ENCODE measurements at regions not wholly inside any gene's neighbourhood (a gene's known extent, or its start where the extent isn't known, plus 50 kb on each side); places are given as distances from the start of the nearest gene placed in this dataset.

GRCh38 chr7:17123020-17123419 is 175.4 kb upstream of the AHR start:
- no peak overlapping the region; the same call in 1 of the 2 replicates for H2AFZ ChIP-seq (ENCODE audit: control insufficient read depth, low read depth, low read length)
- ATAC-seq (peak; percentile 65), FAIRE-seq (peak; percentile 91), DNase-seq (ENCODE audit: low read depth, low spot score) (peak; percentile 34)
- H3K4me1 ChIP-seq (ENCODE audit: control insufficient read depth, insufficient read depth, low read length) = peaks cover 28% of the 10 kb centered on the region
- 1% methylated on average over 4 of the region's 4 CpGs for WGBS (ENCODE audit: insufficient coverage, insufficient replicate concordance, low lambda C conversion rate, missing lambda C conversion rate)
- H3K9me3 ChIP-seq (replicated peaks; ENCODE audit: control insufficient read depth, insufficient read depth, low read length) = no peaks in the 10 kb centered on the region
- RAD21 ChIA-PET (ENCODE audit: unreplicated experiment) = interaction anchor here (1.0 kb wide), 1 partner anchor 36 kb away, joined by 5 read pairs; no protein-coding TSS in a partner anchor
- H3K4me3 ChIP-seq = no peak overlapping the region
- CTCF ChIA-PET = interaction anchor here (0.7 kb wide), 1 partner anchor 211 kb away, joined by 3 read pairs; no protein-coding TSS in a partner anchor
- peak overlapping the region; percentile 51; the same call in 1 of the 2 replicates for H3K27ac ChIP-seq (ENCODE audit: control insufficient read depth, insufficient read depth)
- H3K36me3 ChIP-seq (ENCODE audit: control insufficient read depth in 2 of 2, insufficient read depth in 2 of 2, low read length in 1 of 2) = no peaks in the 10 kb centered on the region
- peak overlapping the region; percentile 76 for H3K4me2 ChIP-seq (ENCODE audit: control insufficient read depth, insufficient read depth)
- in situ Hi-C loops (cut with MboI) = no loop called here
- H4K20me1 ChIP-seq (ENCODE audit: control insufficient read depth, insufficient read depth) = no peaks in the 10 kb centered on the region
- BruUV-seq (replicated peaks) = no TSS peak
- SMC1A ChIA-PET (ENCODE audit: uncharacterized antibody, unreplicated experiment) = interaction anchor here (0.6 to 4.8 kb wide), 2 partner anchors 29 to 213 kb away, joined by 3 to 21 read pairs; no protein-coding TSS in a partner anchor
- H3K27me3 ChIP-seq (replicated peaks in 1 of 2; ENCODE audit: control insufficient read depth in 2 of 2, insufficient read depth in 2 of 2, low read length in 1 of 2) = no peaks in the 10 kb centered on the region; a peak in 1 of 4 replicates
- POLR2A ChIA-PET = no interaction called here
- intact Hi-C loops (cut with micrococcal nuclease; ENCODE audit: unreplicated experiment) = no loop called here
- no peak overlapping the region for H3K9ac ChIP-seq (ENCODE audit: control insufficient read depth, insufficient read depth, low read length)
- H3K79me2 ChIP-seq (ENCODE audit: control insufficient read depth, insufficient read depth, low read length) = no peaks in the 10 kb centered on the region
- TF ChIP-seq IKZF1 (conservative IDR thresholded peaks at IDR 0.05) (peak; percentile 76), TCF7 (IDR thresholded peaks at IDR 0.05; ENCODE audit: borderline replicate concordance) (peak; percentile 45; the same call in 1 of the 2 replicates), SMC3 (IDR thresholded peaks at IDR 0.05; ENCODE audit: borderline replicate concordance, low read length) (no peak), DPF2 (IDR thresholded peaks at IDR 0.05) (0 out of 2 replicates have a peak, but pooled peaks have one; percentile 36), E2F8 (IDR thresholded peaks at IDR 0.05; ENCODE audit: low read depth, partially characterized antibody) (no peak), SMAD5 (IDR thresholded peaks at IDR 0.05; ENCODE audit: low read depth) (no peak), EP300 (IDR thresholded peaks at IDR 0.05; ENCODE audit: borderline replicate concordance in 1 of 2, control insufficient read depth in 1 of 2, low read depth in 2 of 2, low read length in 2 of 2) (peak in 1 of 2 experiments; percentile 37; a peak in 1 of 4 replicates), IRF4 (IDR thresholded peaks at IDR 0.05; ENCODE audit: low read depth, low read length) (peak; percentile 42; the same call in 1 of the 2 replicates), TBL1XR1 (IDR thresholded peaks at IDR 0.05; ENCODE audit: low read depth, low read length) (0 out of 2 replicates have a peak, but pooled peaks have one; percentile 27), SRF (IDR thresholded peaks at IDR 0.05; ENCODE audit: low read depth in 2 of 2, low read length in 2 of 2) (no peak), CREB1 (IDR thresholded peaks at IDR 0.05; ENCODE audit: low read depth) (no peak), ZZZ3 (IDR thresholded peaks at IDR 0.05; ENCODE audit: control insufficient read depth, insufficient read length, low read depth) (no peak), MTA2 (IDR thresholded peaks at IDR 0.05; ENCODE audit: low read depth) (peak; percentile 74), FOXM1 (IDR thresholded peaks at IDR 0.05; ENCODE audit: low read depth, low read length) (no peak), SPI1 (IDR thresholded peaks at IDR 0.05; ENCODE audit: borderline replicate concordance, insufficient read depth, low read depth, low read length) (peak; percentile 86), RELB (IDR thresholded peaks at IDR 0.05; ENCODE audit: low read depth) (peak; percentile 65), KLF5 (IDR thresholded peaks at IDR 0.05; ENCODE audit: partially characterized antibody) (no peak), SKIL (IDR thresholded peaks at IDR 0.05; ENCODE audit: low read depth, poor library complexity, severe bottlenecking) (peak; percentile 74)
